HG03159 (cell line): ENCODE measurements at regions not wholly inside any gene's neighbourhood (a gene's known extent, or its start where the extent isn't known, plus 50 kb on each side); places are given as distances from the start of the nearest gene placed in this dataset.
A peak's percentile ranks its signal among the peaks of the same experiment; 100 is the strongest.

Source experiments
- ATAC-seq: cut with Tn5 transposase; IDR thresholded peaks from one replicate; pipeline ENCODE4 v1.9.1; 2021; ENCODE audit warnings: mild to moderate bottlenecking, moderate library complexity; ENCODE audit not compliant: unreplicated experiment

DNA sequence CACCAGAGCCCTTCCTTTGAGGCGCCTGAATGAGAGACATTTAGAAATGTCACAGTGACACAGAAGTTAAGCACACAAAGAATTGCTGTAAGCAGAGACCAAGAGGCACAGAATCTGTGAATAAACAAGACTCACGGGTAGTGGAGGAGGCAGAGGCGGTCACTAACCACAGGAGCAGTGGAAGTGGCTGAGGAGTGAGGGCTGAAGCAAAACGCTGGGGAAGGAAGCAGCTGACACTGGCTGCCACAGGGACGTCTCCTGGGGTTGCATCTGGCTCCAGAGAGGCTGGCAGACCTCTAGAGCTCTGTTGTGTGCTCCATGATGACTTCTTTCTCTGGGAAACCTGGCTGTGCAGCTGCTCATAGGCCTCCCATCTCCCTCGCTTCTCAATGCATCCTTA lies 65.0 kb upstream of the SLC2A12 start:
- no peak for ATAC-seq

DNA sequence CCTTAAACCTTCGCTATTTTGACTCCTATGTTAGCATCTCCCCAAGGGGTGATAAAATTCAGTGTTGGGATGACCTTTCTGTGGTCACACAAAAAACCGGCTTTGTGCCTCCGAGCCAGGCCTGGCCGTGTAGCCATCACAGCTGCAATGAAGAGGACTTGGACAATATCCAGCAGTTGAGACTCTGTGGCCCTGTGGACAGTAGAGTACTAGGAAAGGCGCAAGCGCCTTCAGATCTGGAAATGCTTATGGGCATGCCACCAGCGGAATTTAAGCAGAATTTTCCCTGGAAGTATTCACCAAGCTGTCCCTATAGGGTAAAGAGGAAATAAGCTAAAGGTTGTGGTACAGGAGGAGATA lies 63.3 kb upstream of the SLC2A12 start:
- no peak for ATAC-seq

DNA sequence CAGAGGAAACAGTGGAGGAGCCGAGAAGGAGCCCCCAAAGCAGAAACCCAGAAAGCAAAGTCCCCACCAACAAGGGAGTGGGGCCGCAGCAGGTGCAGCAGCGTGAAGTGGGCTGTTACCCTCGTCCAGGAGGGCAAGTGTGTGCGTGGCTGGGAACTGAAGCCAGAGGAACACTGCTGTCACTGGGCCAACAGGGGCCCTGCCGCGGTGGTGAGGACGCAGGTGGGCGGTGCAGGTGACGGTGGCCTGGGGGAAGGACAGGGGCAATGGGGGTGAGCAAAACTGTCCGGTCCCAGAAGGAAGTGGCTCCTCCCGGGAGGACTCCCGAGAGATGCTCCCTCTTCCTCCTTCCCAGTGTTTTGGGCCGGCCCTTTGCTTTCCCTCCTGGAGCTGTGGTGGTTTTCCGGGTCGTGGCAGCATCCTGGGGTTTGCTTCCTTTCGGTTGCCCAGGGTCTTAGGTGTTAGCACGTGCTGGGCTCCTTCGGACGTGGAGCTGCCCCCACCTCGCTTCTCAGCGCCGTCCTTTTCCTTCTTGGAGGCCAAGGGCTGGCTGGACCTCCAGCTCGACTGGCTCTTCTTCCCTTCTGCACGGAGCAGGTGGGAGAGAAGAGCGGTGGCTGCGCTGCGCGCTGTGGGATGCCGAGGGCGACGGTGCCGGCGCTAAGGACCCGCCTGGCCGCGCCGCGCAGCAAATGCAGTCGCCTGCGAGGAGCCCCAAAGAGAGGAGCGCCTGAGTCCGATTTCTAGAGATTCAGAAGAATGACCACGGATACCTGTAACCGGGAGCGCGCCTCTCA lies 62.7 kb upstream of the SLC2A12 start:
- no peak for ATAC-seq

DNA sequence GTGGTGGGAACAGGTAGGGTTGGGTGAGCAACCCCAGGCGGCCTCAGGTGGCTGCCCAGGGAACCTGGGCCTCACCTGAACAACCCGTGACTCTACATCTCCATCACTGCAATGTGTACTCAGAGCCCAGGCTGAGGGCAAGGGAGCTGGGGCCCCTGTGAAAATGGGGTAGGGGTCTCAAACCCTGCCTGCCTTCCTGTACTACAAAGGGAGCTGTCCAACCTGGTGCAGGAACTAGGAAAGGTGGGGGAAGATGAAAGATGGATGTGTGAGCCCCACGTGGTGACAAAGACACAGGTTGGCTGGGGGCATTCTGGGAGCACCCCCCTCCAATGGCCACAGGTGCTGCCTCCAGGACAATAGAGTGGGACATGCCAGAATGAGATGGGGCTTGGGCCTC lies 62.1 kb upstream of the SLC2A12 start:
- ATAC-seq: no peak

DNA sequence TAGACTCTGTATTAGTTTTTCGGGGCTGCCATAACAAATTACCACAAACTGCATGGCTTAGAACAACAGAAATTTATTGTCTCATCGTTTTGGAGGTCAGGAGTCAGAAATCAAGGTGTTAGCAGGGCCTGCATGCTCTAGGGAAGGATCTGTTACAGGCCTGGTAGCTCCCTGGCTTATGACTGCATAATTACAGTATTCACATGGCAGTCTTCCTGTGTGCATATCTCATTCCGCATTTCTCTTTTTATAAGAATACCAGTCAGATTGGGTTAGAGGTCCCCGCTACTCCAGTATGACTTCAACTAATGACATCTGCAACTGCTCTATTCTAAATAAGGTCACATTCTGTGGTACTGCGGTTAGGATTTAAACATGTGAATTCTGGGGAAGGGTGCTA lies 59.3 kb upstream of the SLC2A12 start:
- ATAC-seq: no peak

DNA sequence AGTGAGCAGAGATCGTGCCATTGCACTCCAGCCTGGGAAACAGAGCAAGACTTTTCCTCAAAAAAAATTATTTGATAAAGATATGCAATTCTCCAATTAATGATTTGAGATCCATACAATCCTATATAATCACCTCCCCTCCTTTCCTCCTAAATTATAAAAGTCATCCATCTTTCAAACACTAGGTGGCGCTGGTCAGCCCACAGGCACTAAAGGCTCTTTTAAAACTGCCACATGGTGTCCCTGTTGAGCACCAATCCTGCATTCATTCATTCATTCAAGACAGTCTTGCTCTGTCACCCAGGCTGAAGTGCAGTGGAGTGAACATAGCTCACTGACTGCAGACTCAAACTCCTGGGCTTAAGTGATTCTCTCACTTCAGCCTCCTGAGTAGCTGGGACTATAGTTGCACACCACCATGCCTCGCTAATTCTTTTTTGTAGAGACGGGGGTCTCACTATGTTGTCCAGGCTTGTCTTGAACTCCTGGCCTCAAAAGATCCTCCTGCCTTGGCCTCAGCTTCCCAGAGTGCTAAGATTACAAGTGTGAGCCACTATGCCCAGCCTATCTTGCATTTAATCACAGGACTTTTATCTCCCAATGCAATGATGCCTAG lies 58.7 kb upstream of the SLC2A12 start:
- peak; percentile 86 for ATAC-seq

DNA sequence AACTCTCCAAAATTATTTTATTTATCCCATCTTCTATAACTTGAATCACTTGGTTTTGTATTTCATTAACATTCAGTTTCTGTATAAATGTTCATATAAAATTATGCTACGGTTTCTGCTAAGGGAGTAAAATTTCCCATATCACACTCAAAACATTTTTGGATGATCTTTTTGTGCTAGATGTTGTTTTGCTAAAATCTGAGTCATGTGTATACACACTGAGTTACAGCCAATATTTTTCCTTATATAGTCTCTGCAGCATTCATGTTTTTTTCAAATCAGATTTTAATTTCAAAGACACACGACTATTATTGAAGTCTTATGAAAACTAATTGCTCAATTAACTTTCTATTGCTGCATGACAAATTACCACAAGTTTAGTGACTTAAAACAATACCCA lies 54.3 kb upstream of the SLC2A12 start:
- ATAC-seq: no peak

DNA sequence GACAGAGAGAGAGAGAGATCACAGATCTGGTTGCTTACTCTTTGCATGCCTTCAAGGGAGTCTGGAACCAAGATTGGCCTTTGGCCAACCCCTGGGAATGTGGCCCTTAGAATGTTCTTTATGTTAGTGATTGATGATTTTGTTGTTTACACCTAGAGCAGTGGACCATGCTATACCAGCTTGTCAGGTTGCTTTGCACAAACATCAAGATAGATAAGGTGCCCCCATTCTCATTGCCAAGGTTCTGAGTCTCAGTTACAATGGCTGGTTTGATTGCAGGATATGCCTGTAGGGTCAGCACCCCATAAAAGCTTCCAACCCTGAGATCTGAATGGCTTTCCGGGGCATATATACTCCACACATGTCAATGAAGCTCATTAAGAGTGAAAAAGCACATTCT lies 53.5 kb upstream of the SLC2A12 start:
- no peak for ATAC-seq

DNA sequence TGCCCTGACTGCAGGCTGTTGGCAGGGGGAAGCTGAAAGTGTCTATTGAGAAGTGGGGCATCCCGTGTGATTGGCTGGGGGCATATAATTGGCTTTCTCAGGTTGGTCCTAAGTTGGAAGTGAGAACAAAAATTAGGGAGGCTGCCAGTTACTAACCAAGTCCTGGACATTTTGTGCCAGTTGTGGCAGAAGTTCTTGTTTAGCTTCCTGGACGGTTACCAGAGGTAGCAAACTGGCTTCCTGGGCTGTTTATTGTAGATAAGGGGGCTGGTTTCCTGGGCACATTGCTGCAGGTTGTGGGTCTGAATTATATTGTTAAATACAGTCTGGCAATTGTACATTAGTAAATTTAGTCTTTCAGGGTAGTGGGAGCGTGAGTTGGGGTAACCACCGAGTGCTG lies 50.6 kb upstream of the SLC2A12 start:
- ATAC-seq: no peak
